ENCODE measurements at regions not wholly inside any gene's neighbourhood (a gene's known extent, or its start where the extent isn't known, plus 50 kb on each side); places are given as distances from the start of the nearest gene placed in this dataset.

GRCh38 chr12:127957001-127957660, 309.8 kb upstream of the TMEM132C start:
- TF ChIP-seq EZH2phosphoT487 (IDR thresholded peaks at IDR 0.05; ENCODE audit: insufficient read depth, low read depth) (no peak), EZH2 (IDR thresholded peaks at IDR 0.05; ENCODE audit: insufficient read depth, poor library complexity, severe bottlenecking) (no peak)
- Histone ChIP-seq H3F3A (ENCODE audit: insufficient read depth) (peaks cover 16% of the 10 kb centered on the region), H3K9me3 (ENCODE audit: low read depth) (no peaks in the 10 kb centered on the region), H2AFZ (no peak overlapping the region), H3K36me3 (ENCODE audit: low read depth) (no peaks in the 10 kb centered on the region), H3K9ac (no peak overlapping the region), H4K20me1 (ENCODE audit: insufficient read depth) (no peaks in the 10 kb centered on the region), H3K4me1 (ENCODE audit: insufficient read depth) (peaks cover 15% of the 10 kb centered on the region), H3K79me2 (ENCODE audit: insufficient read depth) (no peaks in the 10 kb centered on the region), H3K9me2 (ENCODE audit: insufficient read depth) (no peaks in the 10 kb centered on the region), H3K4me3 (no peak overlapping the region), H3K4me2 (ENCODE audit: unreplicated experiment) (peak overlapping the region; percentile 31), H3K27ac (no peak overlapping the region), H3K27me3 (replicated peaks; ENCODE audit: insufficient read depth) (no peaks in the 10 kb centered on the region)
- in situ Hi-C loops (cut with MboI), result no loop called here
- WGBS, 2 experiments (ENCODE audit: low coverage in 1 of 2, low lambda C conversion rate in 2 of 2, missing lambda C conversion rate in 2 of 2), result 38 to 39% methylated on average over 5 of the region's 5 CpGs
- peak; percentile 65 for DNase-seq

GRCh38 chr12:127962303-127962702, 304.7 kb upstream of the TMEM132C start:
- peaks cover 10% of the 10 kb centered on the region for H3F3A ChIP-seq (ENCODE audit: insufficient read depth)
- 38 to 45% methylated on average over 5 of the region's 5 CpGs for WGBS, 2 experiments (ENCODE audit: low coverage in 1 of 2, low lambda C conversion rate in 2 of 2, missing lambda C conversion rate in 2 of 2)

GRCh38 chr12:127963933-127964332, 303.0 kb upstream of the TMEM132C start:
- no peaks in the 10 kb centered on the region for H3F3A ChIP-seq (ENCODE audit: insufficient read depth)
- H3K36me3 ChIP-seq (ENCODE audit: low read depth), result no peaks in the 10 kb centered on the region
- H2AFZ ChIP-seq, result no peak overlapping the region
- DNase-seq, result no peak
- no peaks in the 10 kb centered on the region for H3K9me3 ChIP-seq (ENCODE audit: low read depth)
- H3K4me3 ChIP-seq, result no peak overlapping the region
- H3K79me2 ChIP-seq (ENCODE audit: insufficient read depth), result no peaks in the 10 kb centered on the region
- H3K27ac ChIP-seq, result no peak overlapping the region
- no peaks in the 10 kb centered on the region for H3K9me2 ChIP-seq (ENCODE audit: insufficient read depth)
- H3K27me3 ChIP-seq (replicated peaks; ENCODE audit: insufficient read depth), result no peaks in the 10 kb centered on the region
- no peak overlapping the region for H3K4me2 ChIP-seq (ENCODE audit: unreplicated experiment)
- TF ChIP-seq EZH2 (IDR thresholded peaks at IDR 0.05; ENCODE audit: insufficient read depth, poor library complexity, severe bottlenecking), result no peak
- TF ChIP-seq EZH2phosphoT487 (IDR thresholded peaks at IDR 0.05; ENCODE audit: insufficient read depth, low read depth), result no peak
- no peaks in the 10 kb centered on the region for H4K20me1 ChIP-seq (ENCODE audit: insufficient read depth)
- in situ Hi-C loops (cut with MboI), result no loop called here
- 17 to 20% methylated on average over 2 of the region's 2 CpGs for WGBS, 2 experiments (ENCODE audit: low coverage in 1 of 2, low lambda C conversion rate in 2 of 2, missing lambda C conversion rate in 2 of 2)
- H3K9ac ChIP-seq, result no peak overlapping the region
- H3K4me1 ChIP-seq (ENCODE audit: insufficient read depth), result no peaks in the 10 kb centered on the region

More at GRCh38 chr12:127962303-127962702, 304.7 kb upstream of the TMEM132C start:
- in situ Hi-C loops (cut with MboI), result no loop called here
- Histone ChIP-seq H3K9me3 (ENCODE audit: low read depth) (no peaks in the 10 kb centered on the region), H3K36me3 (ENCODE audit: low read depth) (no peaks in the 10 kb centered on the region), H3K27me3 (replicated peaks; ENCODE audit: insufficient read depth) (no peaks in the 10 kb centered on the region), H3K4me2 (ENCODE audit: unreplicated experiment) (no peak overlapping the region), H3K4me3 (no peak overlapping the region), H3K9ac (no peak overlapping the region), H3K79me2 (ENCODE audit: insufficient read depth) (no peaks in the 10 kb centered on the region), H3K27ac (no peak overlapping the region), H3K4me1 (ENCODE audit: insufficient read depth) (peaks cover 8% of the 10 kb centered on the region), H2AFZ (no peak overlapping the region), H3K9me2 (ENCODE audit: insufficient read depth) (no peaks in the 10 kb centered on the region), H4K20me1 (ENCODE audit: insufficient read depth) (no peaks in the 10 kb centered on the region)
- DNase-seq, result no peak
- no peak for TF ChIP-seq EZH2phosphoT487 (IDR thresholded peaks at IDR 0.05; ENCODE audit: insufficient read depth, low read depth)
- TF ChIP-seq EZH2 (IDR thresholded peaks at IDR 0.05; ENCODE audit: insufficient read depth, poor library complexity, severe bottlenecking), result no peak

GRCh38 chr12:127964717-127965116, 302.3 kb upstream of the TMEM132C start:
- no peaks in the 10 kb centered on the region for H3K4me1 ChIP-seq (ENCODE audit: insufficient read depth)
- no peak overlapping the region for H3K27ac ChIP-seq
- H3K9me2 ChIP-seq (ENCODE audit: insufficient read depth), result no peaks in the 10 kb centered on the region
- TF ChIP-seq EZH2phosphoT487 (IDR thresholded peaks at IDR 0.05; ENCODE audit: insufficient read depth, low read depth) (no peak), EZH2 (IDR thresholded peaks at IDR 0.05; ENCODE audit: insufficient read depth, poor library complexity, severe bottlenecking) (no peak)
- H3F3A ChIP-seq (ENCODE audit: insufficient read depth), result no peaks in the 10 kb centered on the region
- no peaks in the 10 kb centered on the region for H4K20me1 ChIP-seq (ENCODE audit: insufficient read depth)
- H3K4me2 ChIP-seq (ENCODE audit: unreplicated experiment), result no peak overlapping the region
- DNase-seq, result peak; percentile 46
- 29 to 32% methylated on average over 3 of the region's 3 CpGs for WGBS, 2 experiments (ENCODE audit: low coverage in 1 of 2, low lambda C conversion rate in 2 of 2, missing lambda C conversion rate in 2 of 2)
- no peak overlapping the region for H2AFZ ChIP-seq
- no peak overlapping the region for H3K4me3 ChIP-seq
- H3K9ac ChIP-seq, result no peak overlapping the region
- in situ Hi-C loops (cut with MboI), result no loop called here
- H3K79me2 ChIP-seq (ENCODE audit: insufficient read depth), result no peaks in the 10 kb centered on the region
- no peaks in the 10 kb centered on the region for H3K36me3 ChIP-seq (ENCODE audit: low read depth)
- no peaks in the 10 kb centered on the region for H3K9me3 ChIP-seq (ENCODE audit: low read depth)
- H3K27me3 ChIP-seq (replicated peaks; ENCODE audit: insufficient read depth), result no peaks in the 10 kb centered on the region

Data from GM23248 (cell line).